ENCODE measurements at regions not wholly inside any gene's neighbourhood (a gene's known extent, or its start where the extent isn't known, plus 50 kb on each side); places are given as distances from the start of the nearest gene placed in this dataset.

- H3K27me3 Mint-ChIP-seq = no peaks in the 10 kb centered on the region
- no peaks in the 10 kb centered on the region for H3K9me3 Mint-ChIP-seq
- no peak for DNase-seq
- CTCF ChIA-PET = no interaction called here
- H3K27ac Mint-ChIP-seq = no peak overlapping the region
- no peak overlapping the region for H3K4me3 Mint-ChIP-seq
- H3K4me1 Mint-ChIP-seq = no peaks in the 10 kb centered on the region
- H3K36me3 Mint-ChIP-seq = no peaks in the 10 kb centered on the region
Observed at GRCh38 chr5:174827558-174827957, 103.2 kb downstream of the MSX2 start.

DNA sequence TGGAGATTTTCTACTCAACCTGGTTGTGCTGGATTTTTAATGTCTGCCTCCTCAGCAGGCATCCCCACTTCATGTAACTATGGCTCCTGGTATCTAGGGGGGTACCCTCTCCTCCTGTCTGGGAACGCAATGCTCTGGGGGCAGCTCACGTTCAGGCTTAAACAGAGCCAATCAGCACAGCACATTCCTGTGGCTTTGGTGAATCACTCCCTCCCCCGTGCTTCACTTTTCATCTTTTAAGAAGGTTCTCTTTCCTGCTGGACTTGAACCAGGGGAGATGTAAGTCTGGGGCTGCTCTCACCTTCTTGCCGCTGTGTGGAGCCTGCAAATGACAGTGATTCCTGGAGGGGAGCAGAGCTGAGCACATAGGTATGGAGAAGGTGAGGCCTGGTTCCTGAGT lies 101.2 kb downstream of the MSX2 start:
- H3K4me3 Mint-ChIP-seq = no peak overlapping the region
- no peaks in the 10 kb centered on the region for H3K9me3 Mint-ChIP-seq
- no peak overlapping the region for H3K27ac Mint-ChIP-seq
- no peaks in the 10 kb centered on the region for H3K4me1 Mint-ChIP-seq
- CTCF ChIA-PET = no interaction called here
- no peaks in the 10 kb centered on the region for H3K36me3 Mint-ChIP-seq
- DNase-seq = no peak
- H3K27me3 Mint-ChIP-seq = no peaks in the 10 kb centered on the region

DNA sequence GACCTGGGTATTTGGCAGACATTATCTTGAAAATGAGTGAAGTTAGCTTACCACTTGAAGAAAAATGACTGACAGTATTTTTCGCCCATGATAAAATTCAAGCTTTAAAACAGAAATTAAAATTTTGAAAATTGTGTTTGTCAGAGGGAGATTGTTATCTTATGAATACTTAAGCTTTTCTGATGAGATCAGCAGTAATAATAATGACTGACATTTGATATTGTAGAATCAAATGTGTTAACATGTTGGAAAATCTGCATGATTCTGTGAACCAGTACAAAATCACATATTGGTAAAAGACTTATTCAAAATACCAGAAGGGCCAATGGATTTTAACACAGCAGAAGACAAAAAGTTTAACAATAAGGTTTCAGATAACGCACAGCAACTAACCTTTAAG lies 94.0 kb downstream of the MSX2 start:
- DNase-seq = no peak
- no peaks in the 10 kb centered on the region for H3K27me3 Mint-ChIP-seq
- H3K36me3 Mint-ChIP-seq = no peaks in the 10 kb centered on the region
- H3K27ac Mint-ChIP-seq = no peak overlapping the region
- no peak overlapping the region for H3K4me3 Mint-ChIP-seq
- CTCF ChIA-PET = interaction anchor here (0.8 kb wide), 1 partner anchor 35 kb away, joined by 3 read pairs; no protein-coding TSS in a partner anchor
- no peaks in the 10 kb centered on the region for H3K4me1 Mint-ChIP-seq
- H3K9me3 Mint-ChIP-seq = no peaks in the 10 kb centered on the region

GRCh38 chr5:174817610-174818009 lies 93.2 kb downstream of the MSX2 start:
- Mint-ChIP-seq H3K4me3 (no peak overlapping the region), H3K4me1 (no peaks in the 10 kb centered on the region), H3K27me3 (no peaks in the 10 kb centered on the region), H3K27ac (no peak overlapping the region), H3K36me3 (no peaks in the 10 kb centered on the region), H3K9me3 (no peaks in the 10 kb centered on the region)
- CTCF ChIA-PET = interaction anchor here (0.8 kb wide), 1 partner anchor 35 kb away, joined by 3 read pairs; no protein-coding TSS in a partner anchor
- no peak for DNase-seq

- Mint-ChIP-seq H3K27me3 (no peaks in the 10 kb centered on the region), H3K4me1 (no peaks in the 10 kb centered on the region), H3K4me3 (no peak overlapping the region), H3K36me3 (no peaks in the 10 kb centered on the region), H3K27ac (no peak overlapping the region), H3K9me3 (no peaks in the 10 kb centered on the region)
- no peak for DNase-seq
- CTCF ChIA-PET = no interaction called here
Observed at GRCh38 chr5:174816858-174817257, 92.5 kb downstream of the MSX2 start.

GRCh38 chr5:174811438-174811837 lies 87.1 kb downstream of the MSX2 start:
- no peak overlapping the region for H3K27ac Mint-ChIP-seq
- H3K4me1 Mint-ChIP-seq = no peaks in the 10 kb centered on the region
- no peaks in the 10 kb centered on the region for H3K9me3 Mint-ChIP-seq
- no peak overlapping the region for H3K4me3 Mint-ChIP-seq
- H3K36me3 Mint-ChIP-seq = no peaks in the 10 kb centered on the region
- no peak for DNase-seq
- no peaks in the 10 kb centered on the region for H3K27me3 Mint-ChIP-seq
- CTCF ChIA-PET = no interaction called here

DNA sequence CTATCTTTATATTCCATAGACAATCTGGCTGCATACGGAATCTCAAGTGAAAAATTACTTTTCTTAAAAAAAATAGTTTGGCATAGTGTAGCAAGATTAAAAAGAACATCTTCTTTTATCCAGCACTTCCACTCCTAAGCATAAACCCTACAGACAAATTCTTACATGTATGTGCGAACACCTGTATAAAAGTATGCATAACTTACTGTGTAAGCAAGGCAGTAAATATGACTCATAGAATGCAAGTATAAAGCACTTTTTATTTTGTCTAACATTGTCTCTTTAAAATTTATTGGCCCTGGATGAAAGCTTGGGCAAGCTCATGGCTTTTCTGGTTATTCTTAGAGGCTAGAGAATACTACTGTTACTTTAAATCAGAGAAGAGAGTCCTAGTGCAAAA lies 86.4 kb downstream of the MSX2 start:
- CTCF ChIA-PET = no interaction called here
- Mint-ChIP-seq H3K27me3 (no peaks in the 10 kb centered on the region), H3K4me1 (no peaks in the 10 kb centered on the region), H3K27ac (no peak overlapping the region), H3K4me3 (no peak overlapping the region), H3K36me3 (no peaks in the 10 kb centered on the region), H3K9me3 (no peaks in the 10 kb centered on the region)
- DNase-seq = no peak

GRCh38 chr5:174807471-174807870 lies 83.1 kb downstream of the MSX2 start:
- H3K4me3 Mint-ChIP-seq = no peak overlapping the region
- H3K27ac Mint-ChIP-seq = no peak overlapping the region
- H3K9me3 Mint-ChIP-seq = no peaks in the 10 kb centered on the region
- CTCF ChIA-PET = no interaction called here
- no peaks in the 10 kb centered on the region for H3K27me3 Mint-ChIP-seq
- H3K36me3 Mint-ChIP-seq = no peaks in the 10 kb centered on the region
- no peaks in the 10 kb centered on the region for H3K4me1 Mint-ChIP-seq
- DNase-seq = no peak

- Mint-ChIP-seq H3K4me3 (no peak overlapping the region), H3K27ac (no peak overlapping the region), H3K36me3 (no peaks in the 10 kb centered on the region), H3K9me3 (no peaks in the 10 kb centered on the region), H3K4me1 (no peaks in the 10 kb centered on the region), H3K27me3 (no peaks in the 10 kb centered on the region)
- CTCF ChIA-PET = no interaction called here
- no peak for DNase-seq
Observed at GRCh38 chr5:174806729-174807128, 82.3 kb downstream of the MSX2 start.

GRCh38 chr5:174801798-174802197 lies 77.4 kb downstream of the MSX2 start:
- Mint-ChIP-seq H3K4me1 (peaks cover 6% of the 10 kb centered on the region), H3K4me3 (no peak overlapping the region), H3K9me3 (no peaks in the 10 kb centered on the region), H3K27me3 (peaks cover 10% of the 10 kb centered on the region), H3K36me3 (no peaks in the 10 kb centered on the region), H3K27ac (no peak overlapping the region)
- DNase-seq = no peak
- CTCF ChIA-PET = no interaction called here

GRCh38 chr5:174800435-174800834 lies 76.1 kb downstream of the MSX2 start:
- H3K27ac Mint-ChIP-seq = no peak overlapping the region

DNA sequence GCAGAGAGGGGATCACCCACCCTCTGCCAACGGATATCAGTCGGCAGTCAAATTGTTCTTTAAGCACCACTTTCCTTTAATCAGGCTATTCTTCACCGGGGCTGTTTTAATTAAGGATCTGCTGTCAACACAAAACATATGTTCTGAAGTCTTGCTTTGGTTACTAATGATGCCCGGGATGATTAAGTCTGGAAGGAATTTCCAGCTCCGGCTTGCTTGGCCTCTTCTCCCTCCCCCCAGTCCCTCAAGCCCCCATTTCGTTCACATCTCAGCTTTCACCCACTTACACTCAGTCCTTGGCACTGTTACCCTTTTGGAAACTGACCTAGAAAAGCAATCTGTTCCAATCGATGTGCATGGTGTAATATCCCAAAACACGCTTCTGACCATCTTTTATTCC lies 74.7 kb downstream of the MSX2 start:
- H3K9me3 Mint-ChIP-seq = no peaks in the 10 kb centered on the region
- H3K4me3 Mint-ChIP-seq = no peak overlapping the region
- peaks cover 10% of the 10 kb centered on the region for H3K27me3 Mint-ChIP-seq
- no peak for DNase-seq
- peaks cover 6% of the 10 kb centered on the region for H3K4me1 Mint-ChIP-seq
- CTCF ChIA-PET = no interaction called here
- H3K27ac Mint-ChIP-seq = no peak overlapping the region
- H3K36me3 Mint-ChIP-seq = no peaks in the 10 kb centered on the region

More at GRCh38 chr5:174800435-174800834, 76.1 kb downstream of the MSX2 start:
- H3K4me3 Mint-ChIP-seq = no peak overlapping the region
- DNase-seq = no peak
- CTCF ChIA-PET = no interaction called here
- H3K9me3 Mint-ChIP-seq = no peaks in the 10 kb centered on the region
- no peaks in the 10 kb centered on the region for H3K36me3 Mint-ChIP-seq
- H3K27me3 Mint-ChIP-seq = peaks cover 10% of the 10 kb centered on the region
- peaks cover 6% of the 10 kb centered on the region for H3K4me1 Mint-ChIP-seq

DNA sequence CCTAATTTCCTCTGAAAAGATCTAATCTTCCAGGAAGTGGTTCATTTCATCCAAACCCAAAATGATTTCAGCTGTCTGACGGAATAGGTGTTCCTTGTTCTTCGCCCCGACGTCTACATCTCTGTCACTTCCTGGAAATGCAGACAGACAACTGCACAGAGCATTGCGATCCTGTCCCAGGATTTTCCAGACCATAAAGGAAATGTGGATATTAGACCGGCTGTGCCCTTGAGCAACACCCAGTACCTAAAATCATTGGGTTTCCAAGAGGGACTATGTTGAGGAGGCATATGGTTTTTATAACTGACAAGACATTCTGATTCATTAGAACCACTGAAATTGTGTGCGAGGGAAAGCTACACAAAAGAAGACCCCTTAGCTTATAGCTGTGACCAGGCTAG lies 74.2 kb downstream of the MSX2 start:
- no peak overlapping the region for H3K27ac Mint-ChIP-seq
- no peaks in the 10 kb centered on the region for H3K9me3 Mint-ChIP-seq
- H3K27me3 Mint-ChIP-seq = peaks cover 14% of the 10 kb centered on the region
- H3K4me1 Mint-ChIP-seq = peaks cover 6% of the 10 kb centered on the region
- CTCF ChIA-PET = no interaction called here
- DNase-seq = no peak
- H3K4me3 Mint-ChIP-seq = no peak overlapping the region
- H3K36me3 Mint-ChIP-seq = no peaks in the 10 kb centered on the region

GRCh38 chr5:174796711-174797192 lies 72.4 kb downstream of the MSX2 start:
- Mint-ChIP-seq H3K27me3 (peaks cover 22% of the 10 kb centered on the region), H3K9me3 (no peaks in the 10 kb centered on the region)

DNA sequence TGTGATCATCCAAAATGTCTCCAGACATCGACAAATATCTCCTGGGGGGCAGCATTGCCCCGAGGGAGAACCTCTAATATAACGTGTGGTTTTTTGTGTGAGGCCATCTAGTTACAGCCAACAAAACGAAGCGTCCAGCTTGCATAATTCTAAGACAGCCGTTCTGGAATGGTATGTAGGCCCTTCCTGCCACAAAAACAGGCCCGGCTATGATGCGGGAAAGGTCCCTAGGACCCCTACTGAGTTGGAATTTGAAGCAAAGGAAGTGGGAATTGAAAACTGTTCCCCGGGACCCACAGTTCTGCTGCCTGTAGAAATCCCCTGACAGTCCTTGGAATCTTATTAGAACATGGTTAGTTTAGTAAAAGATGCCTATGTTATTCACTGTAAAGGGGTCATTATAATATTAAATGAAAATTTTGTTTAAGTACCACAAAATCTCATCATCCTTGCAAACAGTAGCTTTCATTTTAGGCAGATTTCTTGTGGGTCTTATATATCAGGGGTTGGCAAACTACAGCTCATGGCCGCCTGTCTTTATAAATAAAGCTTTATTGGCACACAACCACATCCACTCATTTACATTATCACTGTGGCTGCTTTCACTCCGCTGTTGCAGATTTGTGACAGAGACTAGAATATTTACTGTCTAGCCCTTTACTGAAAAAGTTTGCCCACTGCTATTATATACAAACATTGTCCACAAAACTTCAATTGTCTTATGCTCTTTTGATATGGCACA lies 70.7 kb downstream of the MSX2 start:
- CTCF ChIA-PET = interaction anchor here (4.7 kb wide), 1 partner anchor 376 kb away, joined by 49 read pairs; no protein-coding TSS in a partner anchor
- Mint-ChIP-seq H3K27me3 (peaks cover 25% of the 10 kb centered on the region), H3K4me3 (no peak overlapping the region), H3K27ac (no peak overlapping the region), H3K4me1 (peaks cover 6% of the 10 kb centered on the region), H3K36me3 (no peaks in the 10 kb centered on the region), H3K9me3 (no peaks in the 10 kb centered on the region)
- DNase-seq = no peak

More at GRCh38 chr5:174796711-174797192, 72.4 kb downstream of the MSX2 start:
- Mint-ChIP-seq H3K4me3 (no peak overlapping the region), H3K4me1 (peaks cover 6% of the 10 kb centered on the region), H3K27ac (no peak overlapping the region), H3K36me3 (no peaks in the 10 kb centered on the region)
- DNase-seq = no peak
- CTCF ChIA-PET = interaction anchor here (1.1 kb wide), 1 partner anchor 470 kb away, joined by 3 read pairs; no protein-coding TSS in a partner anchor
